H1 (cell line): ENCODE measurements at regions not wholly inside any gene's neighbourhood (a gene's known extent, or its start where the extent isn't known, plus 50 kb on each side); places are given as distances from the start of the nearest gene placed in this dataset.

Source experiments
- CHD7 ChIP-seq: fragments of 300-600 bp; sonication (generic); IDR thresholded peaks from 2 replicates; pipeline ENCODE4 v1.7.1; 2012; ENCODE audit warnings: low read length, moderate library complexity, mild to moderate bottlenecking, inconsistent platforms; ENCODE audit not compliant: insufficient replicate concordance

- TF ChIP-seq CHD7: no peak
These were observed 90.5 kb downstream of the ADRA2C start (continued) for GRCh38 chr4:3856604-3857204.
